ENCODE measurements at regions not wholly inside any gene's neighbourhood (a gene's known extent, or its start where the extent isn't known, plus 50 kb on each side); places are given as distances from the start of the nearest gene placed in this dataset.
"Not testable (repeated sequence)": the region's sequence is repeated elsewhere in the genome, so short reads cannot be mapped to it uniquely, and the experiment has no call there.

DNA sequence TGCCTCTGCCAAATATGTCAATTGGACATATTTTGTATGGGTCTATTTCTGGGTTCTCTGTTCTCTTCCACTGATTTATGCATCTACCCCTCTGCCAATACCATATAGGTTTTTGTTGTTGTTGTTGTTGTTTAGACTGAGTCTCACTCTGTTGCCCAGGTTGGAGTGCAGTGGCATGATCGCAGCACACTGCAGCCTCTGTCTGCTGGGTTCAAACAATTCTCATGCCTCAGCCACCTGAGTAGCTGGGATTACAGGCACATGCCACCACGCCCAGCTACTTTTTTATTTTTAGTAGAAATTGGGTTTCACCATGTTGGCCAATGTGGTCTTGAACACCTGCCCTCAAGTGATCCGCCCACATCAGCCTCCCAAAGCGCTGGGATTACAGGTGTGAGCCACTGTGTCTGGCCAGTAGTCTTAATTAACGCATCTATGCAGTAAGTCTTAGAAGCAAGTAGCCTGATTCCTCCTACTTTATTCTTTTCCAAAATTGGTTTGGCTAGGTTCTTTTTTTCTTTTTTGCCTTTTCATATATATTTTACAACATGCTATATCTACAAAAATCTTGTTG, 103.5 kb downstream of the PRR15 start:
- H3K9ac ChIP-seq (ENCODE audit: insufficient read depth, low read length); H4K20me1 ChIP-seq (ENCODE audit: control insufficient read depth, extremely low read depth, insufficient read depth, low read length); H3K36me3 ChIP-seq (ENCODE audit: control insufficient read depth, insufficient read depth, low read length); H3K4me1 ChIP-seq (ENCODE audit: control insufficient read depth, extremely low read depth, insufficient read depth, low read length); H3K4me3 ChIP-seq (replicated peaks in 1 of 4; ENCODE audit: control extremely low read depth in 1 of 4, insufficient read depth in 1 of 4, low read depth in 3 of 4, low read length in 4 of 4); H3K4me2 ChIP-seq (ENCODE audit: extremely low read depth, insufficient read depth, low read length); H3K9me3 ChIP-seq (ENCODE audit: control insufficient read depth, insufficient read depth, low read depth, low read length); DNase-seq (ENCODE audit: low read depth in 2 of 2); H3K27me3 ChIP-seq (ENCODE audit: control insufficient read depth, insufficient read depth, low read length); H3K27ac ChIP-seq (ENCODE audit: insufficient read depth, low read length); H2AFZ ChIP-seq (ENCODE audit: low read length); H3K79me2 ChIP-seq (ENCODE audit: control insufficient read depth, insufficient read depth, low read length): not testable (repeated sequence)

DNA sequence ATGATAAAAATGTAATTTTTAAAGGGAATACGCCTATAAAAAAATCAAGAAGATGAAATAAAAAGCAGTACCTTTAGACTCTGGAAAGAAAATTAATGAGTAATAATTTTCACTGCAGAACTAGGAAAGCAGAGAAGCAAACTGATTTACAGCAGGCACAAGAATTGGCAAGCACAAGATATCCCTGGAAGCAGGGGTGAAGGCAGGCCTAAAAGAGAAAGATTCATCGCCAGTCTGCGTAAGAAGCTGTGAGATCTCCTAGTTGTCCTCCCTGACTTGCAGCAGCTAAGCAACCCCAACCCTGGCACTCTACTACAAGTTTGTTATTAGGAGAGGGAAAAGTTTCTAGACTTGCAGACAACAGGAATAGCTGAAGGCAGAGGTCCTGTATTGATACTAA, 107.7 kb downstream of the PRR15 start:
- not testable (repeated sequence) for H3K4me2 ChIP-seq (ENCODE audit: extremely low read depth, insufficient read depth, low read length); DNase-seq (ENCODE audit: low read depth in 2 of 2)

DNA sequence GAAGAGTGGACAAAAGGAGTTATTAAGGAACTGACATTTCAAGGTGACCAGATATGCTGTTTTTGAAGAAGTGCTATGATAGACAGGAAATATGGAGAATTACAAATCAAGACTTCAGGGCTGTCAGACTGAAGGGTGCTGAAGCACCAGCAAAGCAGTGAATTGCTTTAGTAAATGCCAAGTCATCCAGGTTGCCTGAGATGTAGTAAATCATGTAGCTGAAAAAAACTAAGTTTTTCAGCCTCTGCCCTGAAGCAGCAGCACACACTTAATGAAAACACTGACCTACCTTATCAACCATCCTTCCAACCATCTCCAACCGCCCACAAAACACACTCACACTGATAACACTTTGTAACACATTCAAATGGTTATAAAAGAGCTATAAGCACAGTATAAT, 110.0 kb downstream of the PRR15 start:
- not testable (repeated sequence) for H3K79me2 ChIP-seq (ENCODE audit: control insufficient read depth, insufficient read depth, low read length); H2AFZ ChIP-seq (ENCODE audit: low read length); H3K36me3 ChIP-seq (ENCODE audit: control insufficient read depth, insufficient read depth, low read length); H3K9ac ChIP-seq (ENCODE audit: insufficient read depth, low read length); H4K20me1 ChIP-seq (ENCODE audit: control insufficient read depth, extremely low read depth, insufficient read depth, low read length); H3K27me3 ChIP-seq (ENCODE audit: control insufficient read depth, insufficient read depth, low read length); H3K4me2 ChIP-seq (ENCODE audit: extremely low read depth, insufficient read depth, low read length); H3K9me3 ChIP-seq (ENCODE audit: control insufficient read depth, insufficient read depth, low read depth, low read length); DNase-seq (ENCODE audit: low read depth in 2 of 2); H3K4me1 ChIP-seq (ENCODE audit: control insufficient read depth, extremely low read depth, insufficient read depth, low read length); H3K27ac ChIP-seq (ENCODE audit: insufficient read depth, low read length); H3K4me3 ChIP-seq (replicated peaks in 1 of 4; ENCODE audit: control extremely low read depth in 1 of 4, insufficient read depth in 1 of 4, low read depth in 3 of 4, low read length in 4 of 4)

More for the DNA sequence above, 107.7 kb downstream of the PRR15 start:
- not testable (repeated sequence) for H3K27ac ChIP-seq (ENCODE audit: insufficient read depth, low read length); H3K36me3 ChIP-seq (ENCODE audit: control insufficient read depth, insufficient read depth, low read length); H3K4me1 ChIP-seq (ENCODE audit: control insufficient read depth, extremely low read depth, insufficient read depth, low read length); H2AFZ ChIP-seq (ENCODE audit: low read length); H3K9me3 ChIP-seq (ENCODE audit: control insufficient read depth, insufficient read depth, low read depth, low read length); H3K27me3 ChIP-seq (ENCODE audit: control insufficient read depth, insufficient read depth, low read length); H3K4me3 ChIP-seq (replicated peaks in 1 of 4; ENCODE audit: control extremely low read depth in 1 of 4, insufficient read depth in 1 of 4, low read depth in 3 of 4, low read length in 4 of 4); H3K79me2 ChIP-seq (ENCODE audit: control insufficient read depth, insufficient read depth, low read length); H4K20me1 ChIP-seq (ENCODE audit: control insufficient read depth, extremely low read depth, insufficient read depth, low read length); H3K9ac ChIP-seq (ENCODE audit: insufficient read depth, low read length)

DNA sequence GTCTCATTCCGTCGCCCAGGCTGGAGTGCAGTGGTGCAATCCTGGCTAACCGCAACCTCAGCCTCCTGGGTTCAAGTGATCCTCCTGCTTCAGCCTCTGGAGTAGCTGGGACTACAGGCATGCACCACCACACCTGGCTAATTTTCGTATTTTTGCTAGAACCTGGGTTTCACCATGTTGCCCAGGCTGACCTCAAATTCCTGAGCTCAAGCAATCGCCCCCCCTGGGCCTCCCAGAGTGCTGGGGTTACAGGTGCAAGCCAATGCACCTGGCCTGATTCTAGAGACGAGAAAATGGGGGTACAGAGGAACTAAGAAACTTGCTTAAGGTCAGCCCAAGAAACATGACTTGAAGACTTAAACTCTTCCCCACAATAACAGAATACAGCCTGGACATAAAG, 111.0 kb downstream of the PRR15 start:
- not testable (repeated sequence) for DNase-seq (ENCODE audit: low read depth in 2 of 2); H2AFZ ChIP-seq (ENCODE audit: low read length); H3K4me1 ChIP-seq (ENCODE audit: control insufficient read depth, extremely low read depth, insufficient read depth, low read length); H3K9me3 ChIP-seq (ENCODE audit: control insufficient read depth, insufficient read depth, low read depth, low read length); H3K27ac ChIP-seq (ENCODE audit: insufficient read depth, low read length); H4K20me1 ChIP-seq (ENCODE audit: control insufficient read depth, extremely low read depth, insufficient read depth, low read length); H3K27me3 ChIP-seq (ENCODE audit: control insufficient read depth, insufficient read depth, low read length); H3K36me3 ChIP-seq (ENCODE audit: control insufficient read depth, insufficient read depth, low read length); H3K79me2 ChIP-seq (ENCODE audit: control insufficient read depth, insufficient read depth, low read length); H3K4me2 ChIP-seq (ENCODE audit: extremely low read depth, insufficient read depth, low read length); H3K4me3 ChIP-seq (replicated peaks in 1 of 4; ENCODE audit: control extremely low read depth in 1 of 4, insufficient read depth in 1 of 4, low read depth in 3 of 4, low read length in 4 of 4); H3K9ac ChIP-seq (ENCODE audit: insufficient read depth, low read length)

DNA sequence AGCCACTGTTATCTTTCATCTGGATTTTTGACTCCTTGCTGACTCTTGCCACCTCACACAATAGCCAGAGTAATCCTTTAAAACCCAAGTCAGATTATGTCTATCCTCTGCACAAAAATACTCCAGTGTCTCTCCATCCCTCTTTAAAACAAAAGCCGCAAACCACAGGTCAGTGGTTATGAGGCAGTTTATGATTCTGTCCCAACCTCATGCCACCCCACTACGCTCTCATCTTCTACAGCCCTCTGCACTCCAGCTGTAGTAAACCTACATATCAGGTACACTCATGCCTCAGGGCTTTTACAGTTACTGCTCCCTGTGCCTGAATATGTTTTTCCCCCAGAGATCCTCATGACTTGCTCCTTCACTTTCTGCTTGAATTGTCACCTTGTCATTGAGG, 113.6 kb downstream of the PRR15 start:
- not testable (repeated sequence) for H3K4me3 ChIP-seq (replicated peaks in 1 of 4; ENCODE audit: control extremely low read depth in 1 of 4, insufficient read depth in 1 of 4, low read depth in 3 of 4, low read length in 4 of 4)

DNA sequence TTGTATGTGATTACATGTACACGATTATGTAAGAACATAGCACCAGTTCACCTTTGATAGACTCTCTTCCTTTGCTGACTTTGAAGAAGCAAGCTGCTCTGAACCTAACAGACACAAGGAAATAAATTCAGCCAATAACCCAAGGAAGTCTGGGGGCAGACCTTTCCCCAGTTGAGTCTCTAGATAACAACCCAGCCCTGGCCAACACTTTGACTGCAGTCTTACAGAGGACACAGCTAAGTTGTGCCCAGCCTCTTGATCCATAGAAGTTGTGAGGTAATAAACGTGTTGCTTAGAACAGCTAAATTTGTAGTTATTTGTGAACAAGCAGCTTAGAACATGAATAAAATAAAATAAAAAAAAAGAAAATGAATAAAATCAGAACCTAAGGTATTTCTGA, 116.3 kb downstream of the PRR15 start:
- not testable (repeated sequence) for DNase-seq (ENCODE audit: low read depth in 2 of 2); H4K20me1 ChIP-seq (ENCODE audit: control insufficient read depth, extremely low read depth, insufficient read depth, low read length); H3K4me3 ChIP-seq (replicated peaks in 1 of 4; ENCODE audit: control extremely low read depth in 1 of 4, insufficient read depth in 1 of 4, low read depth in 3 of 4, low read length in 4 of 4); H3K27ac ChIP-seq (ENCODE audit: insufficient read depth, low read length); H3K9ac ChIP-seq (ENCODE audit: insufficient read depth, low read length); H3K36me3 ChIP-seq (ENCODE audit: control insufficient read depth, insufficient read depth, low read length); H3K27me3 ChIP-seq (ENCODE audit: control insufficient read depth, insufficient read depth, low read length); H3K4me1 ChIP-seq (ENCODE audit: control insufficient read depth, extremely low read depth, insufficient read depth, low read length); H3K79me2 ChIP-seq (ENCODE audit: control insufficient read depth, insufficient read depth, low read length); H3K4me2 ChIP-seq (ENCODE audit: extremely low read depth, insufficient read depth, low read length); H3K9me3 ChIP-seq (ENCODE audit: control insufficient read depth, insufficient read depth, low read depth, low read length); H2AFZ ChIP-seq (ENCODE audit: low read length)

More for the DNA sequence above, 113.6 kb downstream of the PRR15 start:
- H3K9me3 ChIP-seq (ENCODE audit: control insufficient read depth, insufficient read depth, low read depth, low read length); H2AFZ ChIP-seq (ENCODE audit: low read length); H3K27me3 ChIP-seq (ENCODE audit: control insufficient read depth, insufficient read depth, low read length); DNase-seq (ENCODE audit: low read depth in 2 of 2); H3K27ac ChIP-seq (ENCODE audit: insufficient read depth, low read length); H4K20me1 ChIP-seq (ENCODE audit: control insufficient read depth, extremely low read depth, insufficient read depth, low read length); H3K36me3 ChIP-seq (ENCODE audit: control insufficient read depth, insufficient read depth, low read length); H3K79me2 ChIP-seq (ENCODE audit: control insufficient read depth, insufficient read depth, low read length); H3K4me1 ChIP-seq (ENCODE audit: control insufficient read depth, extremely low read depth, insufficient read depth, low read length); H3K9ac ChIP-seq (ENCODE audit: insufficient read depth, low read length); H3K4me2 ChIP-seq (ENCODE audit: extremely low read depth, insufficient read depth, low read length): not testable (repeated sequence)

DNA sequence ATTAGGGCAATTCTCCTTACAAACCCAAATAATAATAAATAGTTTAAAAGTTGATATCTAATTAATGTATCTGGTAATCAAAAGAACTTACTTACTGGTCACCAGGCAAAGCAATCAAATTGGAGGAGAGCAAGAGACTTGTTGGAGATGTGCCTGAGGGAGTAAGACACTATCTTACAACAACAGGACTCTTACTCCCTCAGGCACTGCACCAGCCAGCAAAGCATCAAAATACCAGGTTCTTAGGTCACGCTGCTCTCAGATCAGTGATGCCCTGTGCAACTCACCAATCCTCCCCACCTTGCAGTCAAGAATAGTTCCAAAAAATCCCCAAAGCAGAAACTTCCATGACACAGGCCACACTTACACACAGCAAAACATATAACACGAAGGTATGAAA, 117.0 kb downstream of the PRR15 start:
- DNase-seq (ENCODE audit: low read depth in 2 of 2); H3K27ac ChIP-seq (ENCODE audit: insufficient read depth, low read length); H3K79me2 ChIP-seq (ENCODE audit: control insufficient read depth, insufficient read depth, low read length); H3K9ac ChIP-seq (ENCODE audit: insufficient read depth, low read length); H3K9me3 ChIP-seq (ENCODE audit: control insufficient read depth, insufficient read depth, low read depth, low read length); H3K4me3 ChIP-seq (replicated peaks in 1 of 4; ENCODE audit: control extremely low read depth in 1 of 4, insufficient read depth in 1 of 4, low read depth in 3 of 4, low read length in 4 of 4); H3K4me1 ChIP-seq (ENCODE audit: control insufficient read depth, extremely low read depth, insufficient read depth, low read length); H3K27me3 ChIP-seq (ENCODE audit: control insufficient read depth, insufficient read depth, low read length); H2AFZ ChIP-seq (ENCODE audit: low read length); H3K4me2 ChIP-seq (ENCODE audit: extremely low read depth, insufficient read depth, low read length); H3K36me3 ChIP-seq (ENCODE audit: control insufficient read depth, insufficient read depth, low read length); H4K20me1 ChIP-seq (ENCODE audit: control insufficient read depth, extremely low read depth, insufficient read depth, low read length): not testable (repeated sequence)
